ENCODE measurements at regions not wholly inside any gene's neighbourhood (a gene's known extent, or its start where the extent isn't known, plus 50 kb on each side); places are given as distances from the start of the nearest gene placed in this dataset.
"Not testable (repeated sequence)": the region's sequence is repeated elsewhere in the genome, so short reads cannot be mapped to it uniquely, and the experiment has no call there.

- DNase-seq; H3K9me3 Mint-ChIP-seq; CTCF ChIA-PET; H3K27me3 Mint-ChIP-seq (ENCODE audit: low read depth); intact Hi-C loops (cut with micrococcal nuclease); H3K27ac Mint-ChIP-seq; H3K4me1 Mint-ChIP-seq (ENCODE audit: low read depth); H3K36me3 Mint-ChIP-seq (ENCODE audit: low read depth); H3K4me3 Mint-ChIP-seq: not testable (repeated sequence)
Observed at GRCh38 chr12:28046600-28046999, 74.1 kb upstream of the PTHLH start.

GRCh38 chr12:28050606-28051005 is 78.1 kb upstream of the PTHLH start:
- CTCF ChIA-PET = no interaction called here
- intact Hi-C loops (cut with micrococcal nuclease) = no loop called here
- no peak overlapping the region for H3K27ac Mint-ChIP-seq
- no peaks in the 10 kb centered on the region for H3K4me1 Mint-ChIP-seq (ENCODE audit: low read depth)
- peaks cover 5% of the 10 kb centered on the region for H3K9me3 Mint-ChIP-seq
- peaks cover 5% of the 10 kb centered on the region for H3K27me3 Mint-ChIP-seq (ENCODE audit: low read depth)
- DNase-seq = no peak
- H3K4me3 Mint-ChIP-seq = no peak overlapping the region
- H3K36me3 Mint-ChIP-seq (ENCODE audit: low read depth) = no peaks in the 10 kb centered on the region

GRCh38 chr12:28051516-28052354 is 79.2 kb upstream of the PTHLH start:
- no peaks in the 10 kb centered on the region for H3K4me1 Mint-ChIP-seq (ENCODE audit: low read depth)
- peaks cover 5% of the 10 kb centered on the region for H3K27me3 Mint-ChIP-seq (ENCODE audit: low read depth)
- no peak overlapping the region for H3K4me3 Mint-ChIP-seq
- no peak for DNase-seq
- intact Hi-C loops (cut with micrococcal nuclease) = no loop called here
- no peak overlapping the region for H3K27ac Mint-ChIP-seq
- CTCF ChIA-PET = no interaction called here
- no peaks in the 10 kb centered on the region for H3K36me3 Mint-ChIP-seq (ENCODE audit: low read depth)
- peaks cover 1% of the 10 kb centered on the region for H3K9me3 Mint-ChIP-seq

GRCh38 chr12:28053564-28053963 is 81.0 kb upstream of the PTHLH start:
- Mint-ChIP-seq H3K9me3 (no peaks in the 10 kb centered on the region), H3K27me3 (ENCODE audit: low read depth) (peaks cover 4% of the 10 kb centered on the region), H3K4me3 (no peak overlapping the region), H3K4me1 (ENCODE audit: low read depth) (no peaks in the 10 kb centered on the region), H3K27ac (no peak overlapping the region), H3K36me3 (ENCODE audit: low read depth) (no peaks in the 10 kb centered on the region)
- intact Hi-C loops (cut with micrococcal nuclease) = no loop called here
- CTCF ChIA-PET = no interaction called here
- DNase-seq = no peak

GRCh38 chr12:28054583-28054982 is 82.0 kb upstream of the PTHLH start:
- intact Hi-C loops (cut with micrococcal nuclease) = no loop called here
- Mint-ChIP-seq H3K4me3 (no peak overlapping the region), H3K27ac (no peak overlapping the region), H3K36me3 (ENCODE audit: low read depth) (no peaks in the 10 kb centered on the region), H3K27me3 (ENCODE audit: low read depth) (peaks cover 1% of the 10 kb centered on the region), H3K9me3 (no peaks in the 10 kb centered on the region), H3K4me1 (ENCODE audit: low read depth) (no peaks in the 10 kb centered on the region)
- CTCF ChIA-PET = no interaction called here
- DNase-seq = no peak

- H3K4me3 Mint-ChIP-seq = no peak overlapping the region
- H3K27me3 Mint-ChIP-seq (ENCODE audit: low read depth) = peaks cover 6% of the 10 kb centered on the region
- H3K27ac Mint-ChIP-seq = no peak overlapping the region
- no peak for DNase-seq
- H3K36me3 Mint-ChIP-seq (ENCODE audit: low read depth) = no peaks in the 10 kb centered on the region
- CTCF ChIA-PET = no interaction called here
- no peaks in the 10 kb centered on the region for H3K4me1 Mint-ChIP-seq (ENCODE audit: low read depth)
- intact Hi-C loops (cut with micrococcal nuclease) = no loop called here
- H3K9me3 Mint-ChIP-seq = no peaks in the 10 kb centered on the region
Observed at GRCh38 chr12:28057856-28058615, 85.5 kb upstream of the PTHLH start.

GRCh38 chr12:28059220-28059619 is 86.7 kb upstream of the PTHLH start:
- Mint-ChIP-seq H3K9me3 (no peaks in the 10 kb centered on the region), H3K4me3 (no peak overlapping the region), H3K4me1 (ENCODE audit: low read depth) (no peaks in the 10 kb centered on the region), H3K27ac (no peak overlapping the region), H3K36me3 (ENCODE audit: low read depth) (no peaks in the 10 kb centered on the region), H3K27me3 (ENCODE audit: low read depth) (peaks cover 6% of the 10 kb centered on the region)
- CTCF ChIA-PET = no interaction called here
- intact Hi-C loops (cut with micrococcal nuclease) = no loop called here
- no peak for DNase-seq

- Mint-ChIP-seq H3K27ac (no peak overlapping the region), H3K9me3 (no peaks in the 10 kb centered on the region), H3K4me3 (no peak overlapping the region), H3K27me3 (ENCODE audit: low read depth) (peaks cover 6% of the 10 kb centered on the region), H3K4me1 (ENCODE audit: low read depth) (no peaks in the 10 kb centered on the region), H3K36me3 (ENCODE audit: low read depth) (no peaks in the 10 kb centered on the region)
- intact Hi-C loops (cut with micrococcal nuclease) = no loop called here
- CTCF ChIA-PET = no interaction called here
- DNase-seq = no peak
Observed at GRCh38 chr12:28059668-28060067, 87.1 kb upstream of the PTHLH start.

- intact Hi-C loops (cut with micrococcal nuclease) = no loop called here
- no peak overlapping the region for H3K27ac Mint-ChIP-seq
- no peak for DNase-seq
- H3K4me3 Mint-ChIP-seq = no peak overlapping the region
- H3K36me3 Mint-ChIP-seq (ENCODE audit: low read depth) = no peaks in the 10 kb centered on the region
- H3K9me3 Mint-ChIP-seq = no peaks in the 10 kb centered on the region
- H3K27me3 Mint-ChIP-seq (ENCODE audit: low read depth) = peaks cover 6% of the 10 kb centered on the region
- CTCF ChIA-PET = interaction anchor here (0.6 kb wide), 1 partner anchor 97 kb away, joined by 3 read pairs; no protein-coding TSS in a partner anchor
- peaks cover 11% of the 10 kb centered on the region for H3K4me1 Mint-ChIP-seq (ENCODE audit: low read depth)
Observed at GRCh38 chr12:28060871-28061270, 88.3 kb upstream of the PTHLH start.

- Mint-ChIP-seq H3K9me3 (no peaks in the 10 kb centered on the region), H3K4me3 (no peak overlapping the region), H3K27me3 (ENCODE audit: low read depth) (peaks cover 6% of the 10 kb centered on the region), H3K27ac (no peak overlapping the region), H3K4me1 (ENCODE audit: low read depth) (peaks cover 18% of the 10 kb centered on the region), H3K36me3 (ENCODE audit: low read depth) (no peaks in the 10 kb centered on the region)
- intact Hi-C loops (cut with micrococcal nuclease) = no loop called here
- DNase-seq = no peak
- CTCF ChIA-PET = no interaction called here
Observed at GRCh38 chr12:28063355-28063880, 90.9 kb upstream of the PTHLH start.

GRCh38 chr12:28065374-28065773 is 92.8 kb upstream of the PTHLH start:
- H3K27ac Mint-ChIP-seq = no peak overlapping the region
- H3K27me3 Mint-ChIP-seq (ENCODE audit: low read depth) = peaks cover 6% of the 10 kb centered on the region
- H3K4me3 Mint-ChIP-seq = no peak overlapping the region
- CTCF ChIA-PET = interaction anchor here (0.6 kb wide), 1 partner anchor 119 kb away, joined by 3 read pairs; no protein-coding TSS in a partner anchor
- H3K9me3 Mint-ChIP-seq = no peaks in the 10 kb centered on the region
- intact Hi-C loops (cut with micrococcal nuclease) = loop anchor here (1.0 to 5.0 kb wide), 3 partner anchors 88 to 1037 kb away; no protein-coding TSS in a partner anchor
- H3K4me1 Mint-ChIP-seq (ENCODE audit: low read depth) = peaks cover 18% of the 10 kb centered on the region
- no peaks in the 10 kb centered on the region for H3K36me3 Mint-ChIP-seq (ENCODE audit: low read depth)
- peak; percentile 11 for DNase-seq

GRCh38 chr12:28065889-28066630 is 93.5 kb upstream of the PTHLH start:
- intact Hi-C loops (cut with micrococcal nuclease) = loop anchor here (1.0 to 5.0 kb wide), 6 partner anchors 13 to 1036 kb away; no protein-coding TSS in a partner anchor
- Mint-ChIP-seq H3K36me3 (ENCODE audit: low read depth) (no peaks in the 10 kb centered on the region), H3K4me3 (no peak overlapping the region), H3K27ac (no peak overlapping the region), H3K4me1 (ENCODE audit: low read depth) (peaks cover 18% of the 10 kb centered on the region), H3K27me3 (ENCODE audit: low read depth) (peaks cover 6% of the 10 kb centered on the region), H3K9me3 (peaks cover 3% of the 10 kb centered on the region)
- DNase-seq = peak; percentile 17
- CTCF ChIA-PET = no interaction called here

All from activated naive CD4-positive, alpha-beta T cell treated with anti-CD3 and anti-CD28 coated beads for 36 hours (primary cell).